GM18517 (cell line): ENCODE measurements at regions not wholly inside any gene's neighbourhood (a gene's known extent, or its start where the extent isn't known, plus 50 kb on each side); places are given as distances from the start of the nearest gene placed in this dataset.

Source experiments
- ATAC-seq: cut with Tn5 transposase; IDR thresholded peaks from one replicate; pipeline ENCODE4 v1.9.1; 2021; ENCODE audit warnings: mild to moderate bottlenecking, moderate library complexity; ENCODE audit not compliant: unreplicated experiment

- ATAC-seq, result no peak
Observed at GRCh38 chr10:107647462-107647861, 483.0 kb upstream of the SORCS1 start.

- no peak for ATAC-seq
Observed at GRCh38 chr10:107631876-107632275, 467.4 kb upstream of the SORCS1 start.

GRCh38 chr10:107626862-107627261 lies 462.4 kb upstream of the SORCS1 start:
- ATAC-seq, result no peak

- no peak for ATAC-seq
Observed at GRCh38 chr10:107623292-107623691, 458.8 kb upstream of the SORCS1 start.

GRCh38 chr10:107619139-107619538 lies 454.6 kb upstream of the SORCS1 start:
- ATAC-seq, result no peak

GRCh38 chr10:107618504-107618994 lies 454.0 kb upstream of the SORCS1 start:
- no peak for ATAC-seq

- no peak for ATAC-seq
Observed at GRCh38 chr10:107616463-107617410, 452.2 kb upstream of the SORCS1 start.

GRCh38 chr10:107616031-107616430 lies 451.5 kb upstream of the SORCS1 start:
- ATAC-seq, result no peak

- ATAC-seq, result no peak
Observed at GRCh38 chr10:107614939-107615685, 450.6 kb upstream of the SORCS1 start.

GRCh38 chr10:107611115-107611514 lies 446.6 kb upstream of the SORCS1 start:
- no peak for ATAC-seq

- ATAC-seq, result no peak
Observed at GRCh38 chr10:107589081-107589480, 424.6 kb upstream of the SORCS1 start.

- no peak for ATAC-seq
Observed at GRCh38 chr10:107585630-107586029, 421.1 kb upstream of the SORCS1 start.

GRCh38 chr10:107583974-107584373 lies 419.5 kb upstream of the SORCS1 start:
- ATAC-seq, result no peak

- ATAC-seq, result no peak
Observed at GRCh38 chr10:107579970-107580369, 415.5 kb upstream of the SORCS1 start.

GRCh38 chr10:107577221-107577620 lies 412.7 kb upstream of the SORCS1 start:
- ATAC-seq, result no peak

- no peak for ATAC-seq
Observed at GRCh38 chr10:107576746-107577145, 412.2 kb upstream of the SORCS1 start.

GRCh38 chr10:107565014-107565413 lies 400.5 kb upstream of the SORCS1 start:
- no peak for ATAC-seq

- ATAC-seq, result no peak
Observed at GRCh38 chr10:107561136-107561650, 396.7 kb upstream of the SORCS1 start.

GRCh38 chr10:107557916-107558315 lies 393.4 kb upstream of the SORCS1 start:
- no peak for ATAC-seq

- no peak for ATAC-seq
Observed at GRCh38 chr10:107554333-107554732, 389.8 kb upstream of the SORCS1 start.

- no peak for ATAC-seq
Observed at GRCh38 chr10:107553470-107553869, 389.0 kb upstream of the SORCS1 start.

GRCh38 chr10:107552963-107553362 lies 388.5 kb upstream of the SORCS1 start:
- ATAC-seq, result no peak
